ENCODE measurements at regions not wholly inside any gene's neighbourhood (a gene's known extent, or its start where the extent isn't known, plus 50 kb on each side); places are given as distances from the start of the nearest gene placed in this dataset.

GRCh38 chr3:104885214-104885814, 481.4 kb upstream of the ALCAM start:
- Histone ChIP-seq H3K27ac (ENCODE audit: low read depth in 2 of 2, low read length in 2 of 2) (no peak overlapping the region), H3K4me3 (ENCODE audit: low read length in 3 of 3) (no peak overlapping the region), H3K9me3 (ENCODE audit: control insufficient read depth in 2 of 3, insufficient read depth in 1 of 3, low read length in 3 of 3) (no peaks in the 10 kb centered on the region), H3K36me3 (ENCODE audit: control insufficient read depth in 2 of 3, insufficient read depth in 3 of 3, low read length in 3 of 3) (no peaks in the 10 kb centered on the region), H3K27me3 (ENCODE audit: control insufficient read depth, insufficient read depth, low read length) (no peaks in the 10 kb centered on the region), H3K9ac (ENCODE audit: low read length in 3 of 3) (no peak overlapping the region), H3K4me1 (ENCODE audit: control insufficient read depth in 2 of 3, insufficient read depth in 2 of 3, low read depth in 1 of 3, low read length in 3 of 3) (no peaks in the 10 kb centered on the region)
- no peak for FAIRE-seq
- no peak for DNase-seq
- no peak for TF ChIP-seq CTCF (IDR thresholded peaks at IDR 0.05; ENCODE audit: borderline replicate concordance, extremely low read depth, insufficient read depth)
- intact Hi-C loops (cut with DNase I): no loop called here

GRCh38 chr3:104886220-104886995, 480.3 kb upstream of the ALCAM start:
- H3K9me3 ChIP-seq (ENCODE audit: control insufficient read depth in 2 of 3, insufficient read depth in 1 of 3, low read length in 3 of 3): no peaks in the 10 kb centered on the region
- no peak overlapping the region for H3K27ac ChIP-seq (ENCODE audit: low read depth in 2 of 2, low read length in 2 of 2)
- no peak overlapping the region for H3K4me3 ChIP-seq (ENCODE audit: low read length in 3 of 3)
- no peaks in the 10 kb centered on the region for H3K4me1 ChIP-seq (ENCODE audit: control insufficient read depth in 2 of 3, insufficient read depth in 2 of 3, low read depth in 1 of 3, low read length in 3 of 3)
- H3K27me3 ChIP-seq (ENCODE audit: control insufficient read depth, insufficient read depth, low read length): no peaks in the 10 kb centered on the region
- DNase-seq: no peak
- FAIRE-seq: no peak
- no peak overlapping the region for H3K9ac ChIP-seq (ENCODE audit: low read length in 3 of 3)
- no peaks in the 10 kb centered on the region for H3K36me3 ChIP-seq (ENCODE audit: control insufficient read depth in 2 of 3, insufficient read depth in 3 of 3, low read length in 3 of 3)
- intact Hi-C loops (cut with DNase I): no loop called here
- TF ChIP-seq CTCF (IDR thresholded peaks at IDR 0.05; ENCODE audit: borderline replicate concordance, extremely low read depth, insufficient read depth): no peak

DNA sequence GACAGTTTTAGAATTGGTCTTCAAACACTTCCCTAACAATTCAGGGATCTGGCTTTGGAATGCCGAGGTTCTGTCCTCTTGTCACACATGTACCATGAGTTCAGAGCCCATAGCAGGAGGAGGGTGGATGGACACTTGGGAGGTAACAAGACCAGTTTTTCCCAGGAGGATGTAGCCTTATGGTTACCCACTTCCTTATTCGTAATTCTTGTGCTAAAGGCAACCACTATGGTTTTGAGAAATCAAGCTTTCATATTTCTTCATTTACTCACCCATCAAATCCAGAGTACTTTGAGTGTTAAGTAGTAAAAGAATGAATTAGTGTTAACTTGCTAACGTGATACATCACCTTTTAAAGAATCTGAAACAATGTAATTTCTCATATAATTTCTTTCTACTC, 479.6 kb upstream of the ALCAM start:
- H3K9ac ChIP-seq (ENCODE audit: low read length in 3 of 3): no peak overlapping the region
- H3K9me3 ChIP-seq (ENCODE audit: control insufficient read depth in 2 of 3, insufficient read depth in 1 of 3, low read length in 3 of 3): no peaks in the 10 kb centered on the region
- H3K27me3 ChIP-seq (ENCODE audit: control insufficient read depth, insufficient read depth, low read length): no peaks in the 10 kb centered on the region
- H3K4me3 ChIP-seq (ENCODE audit: low read length in 3 of 3): no peak overlapping the region
- no peaks in the 10 kb centered on the region for H3K36me3 ChIP-seq (ENCODE audit: control insufficient read depth in 2 of 3, insufficient read depth in 3 of 3, low read length in 3 of 3)
- no peak for TF ChIP-seq CTCF (IDR thresholded peaks at IDR 0.05; ENCODE audit: borderline replicate concordance, extremely low read depth, insufficient read depth)
- FAIRE-seq (no peak), DNase-seq (no peak)
- intact Hi-C loops (cut with DNase I): no loop called here
- H3K27ac ChIP-seq (ENCODE audit: low read depth in 2 of 2, low read length in 2 of 2): no peak overlapping the region
- H3K4me1 ChIP-seq (ENCODE audit: control insufficient read depth in 2 of 3, insufficient read depth in 2 of 3, low read depth in 1 of 3, low read length in 3 of 3): no peaks in the 10 kb centered on the region
